SK-N-SH (cell line): ENCODE measurements at regions not wholly inside any gene's neighbourhood (a gene's known extent, or its start where the extent isn't known, plus 50 kb on each side); places are given as distances from the start of the nearest gene placed in this dataset.

Experiments used
- CTCF ChIA-PET: fragments of 300-600, 350-600 bp; formaldehyde crosslinking; extraction: SDS; loops from one replicate; lab custom pipeline; 2021; lab: Yijun Ruan, JAX
- POLR2A ChIA-PET: fragments of 350-600 bp; sonication (Branson Sonifier 250); formaldehyde crosslinking; extraction: SDS; loops from one replicate; lab custom pipeline; 2020; ENCODE audit warnings: antibody characterized with exemption, inconsistent platforms; lab: Yijun Ruan, JAX
- DNase-seq: peaks from one replicate; pipeline ENCODE4 v3.0.0; 2012
- H2AFZ ChIP-seq: fragments of 200-600 bp; sonication (generic); 2 replicates; pipeline ENCODE4 v1.8.1; 2016; ENCODE audit warnings: antibody characterized with exemption, mild to moderate bottlenecking, low read depth
- H3F3A ChIP-seq: fragments of 200-600 bp; sonication (generic); replicated peaks from 2 replicates; pipeline ENCODE3; 2016; ENCODE audit warnings: antibody characterized with exemption, mild to moderate bottlenecking; ENCODE audit not compliant: insufficient read depth
- H3K27ac ChIP-seq, 2 experiments: fragments of 200-500 bp in 1 of 2; fragments of 200-600 bp in 1 of 2; sonication (Bioruptor generic) in 1 of 2; sonication (generic), shearing (Covaris generic) in 1 of 2; 2 replicates each; pipeline versions ENCODE4 v1.5.1 to v1.6.1; 2014 to 2016; ENCODE audit warnings: low read depth in 2 of 2, inconsistent platforms in 1 of 2, low read length in 1 of 2, mild to moderate bottlenecking in 1 of 2, mixed read lengths in 1 of 2
- H3K27me3 ChIP-seq: fragments of 200-600 bp; sonication (generic), shearing (Covaris generic); 2 replicates; pipeline ENCODE4 v1.6.1; 2016; ENCODE audit warnings: mixed run types; ENCODE audit not compliant: insufficient read depth
- H3K36me3 ChIP-seq, 2 experiments: fragments of 200-500 bp in 1 of 2; fragments of 200-600 bp in 1 of 2; sonication (Bioruptor generic) in 1 of 2; sonication (generic) in 1 of 2; replicated peaks in 1 of 2; 2 replicates each; pipeline versions ENCODE3 to v1.5.1; 2014 to 2016; ENCODE audit warnings: low read length in 1 of 2, mild to moderate bottlenecking in 1 of 2; ENCODE audit not compliant: insufficient read depth in 2 of 2, control insufficient read depth in 1 of 2
- H3K4me1 ChIP-seq, 2 experiments: fragments of 200-500 bp in 1 of 2; fragments of 200-600 bp in 1 of 2; sonication (Bioruptor generic) in 1 of 2; sonication (generic), shearing (Covaris generic) in 1 of 2; 2 replicates each; pipeline versions ENCODE4 v1.5.1 to v1.6.1; 2014 to 2016; ENCODE audit warnings: low read depth in 1 of 2, low read length in 1 of 2, mixed run types in 1 of 2; ENCODE audit not compliant: insufficient read depth in 2 of 2, control insufficient read depth in 1 of 2
- H3K4me2 ChIP-seq: fragments of 200-600 bp; sonication (generic), shearing (Covaris generic); 2 replicates; pipeline ENCODE4 v1.6.1; 2017; ENCODE audit warnings: mixed run types
- H3K4me3 ChIP-seq, 2 experiments: fragments of 200-500 bp in 1 of 2; fragments of 200-600 bp in 1 of 2; sonication (Bioruptor generic) in 1 of 2; sonication (generic), shearing (Covaris generic) in 1 of 2; 2 replicates each; pipeline versions ENCODE4 v1.5.1 to v1.8.1; 2014 to 2016; ENCODE audit warnings: low read depth in 2 of 2, inconsistent platforms in 1 of 2, low read length in 1 of 2, mild to moderate bottlenecking in 1 of 2, mixed read lengths in 1 of 2, moderate library complexity in 1 of 2
- H3K79me2 ChIP-seq: fragments of 200-600 bp; sonication (generic); 2 replicates; pipeline ENCODE4 v1.8.1; 2017; ENCODE audit warnings: mild to moderate bottlenecking; ENCODE audit not compliant: insufficient read depth
- H3K9ac ChIP-seq: fragments of 200-600 bp; sonication (generic); 2 replicates; pipeline ENCODE4 v1.6.1; 2017; ENCODE audit warnings: mixed run types
- H3K9me2 ChIP-seq: fragments of 200-600 bp; sonication (generic); 2 replicates; pipeline ENCODE4 v1.6.1; 2017; ENCODE audit warnings: mixed run types
- H3K9me3 ChIP-seq: fragments of 200-600 bp; sonication (generic); 2 replicates; pipeline ENCODE4 v1.6.1; 2017; ENCODE audit warnings: mixed run types, mild to moderate bottlenecking, moderate library complexity
- H4K20me1 ChIP-seq: fragments of 200-600 bp; sonication (generic); 2 replicates; pipeline ENCODE4 v1.6.1; 2017; ENCODE audit warnings: mild to moderate bottlenecking, mixed run types; ENCODE audit not compliant: insufficient read depth
- CHD2 ChIP-seq: fragments of 150-350 bp; IDR thresholded peaks from 2 replicates; pipeline ENCODE4 v1.6.1; 2018; ENCODE audit warnings: low read length; ENCODE audit not compliant: partially characterized antibody
- EP300 ChIP-seq, 2 experiments: IDR thresholded peaks; 2 replicates each; pipeline versions ENCODE4 v1.4.0 to v1.6.1; 2012; ENCODE audit warnings: borderline replicate concordance in 1 of 2, low read depth in 1 of 2, low read length in 1 of 2
- EZH2phosphoT487 ChIP-seq: fragments of 200-600 bp; sonication (generic); IDR thresholded peaks from 2 replicates; pipeline ENCODE4 v1.6.1; 2017; ENCODE audit warnings: low read depth, mixed run types, mild to moderate bottlenecking, antibody characterized with exemption, moderate library complexity, borderline replicate concordance
- FOSL2 ChIP-seq: IDR thresholded peaks from 2 replicates; pipeline ENCODE4 v1.4.0; 2012; ENCODE audit warnings: low read depth, mild to moderate bottlenecking, moderate library complexity, borderline replicate concordance
- FOXJ3 ChIP-seq: sonication (generic); formaldehyde crosslinking; IDR thresholded peaks from 2 replicates; pipeline ENCODE4 v1.5.1; 2020; ENCODE audit warnings: mild to moderate bottlenecking, missing genetic modification reagents
- FOXM1 ChIP-seq: IDR thresholded peaks from 2 replicates; pipeline ENCODE4 v1.4.0; 2012; ENCODE audit warnings: low read depth, mild to moderate bottlenecking
- GABPA ChIP-seq: IDR thresholded peaks from 2 replicates; pipeline ENCODE4 v1.4.0; 2012; ENCODE audit warnings: low read depth, mild to moderate bottlenecking
- IRF3 ChIP-seq: fragments of 150-350 bp; IDR thresholded peaks from 2 replicates; pipeline ENCODE4 v1.6.1; 2016; ENCODE audit warnings: mild to moderate bottlenecking, low read depth, low read length
- MAX ChIP-seq: IDR thresholded peaks from 2 replicates; pipeline ENCODE4 v1.4.0; 2012; ENCODE audit warnings: low read depth
- PBX3 ChIP-seq: IDR thresholded peaks from 2 replicates; pipeline ENCODE4; 2012
- POLR2AphosphoS5 ChIP-seq: IDR thresholded peaks from 2 replicates; pipeline ENCODE4 v1.6.1; 2012; ENCODE audit warnings: low read depth, low read length
- RFX5 ChIP-seq: IDR thresholded peaks from 2 replicates; pipeline ENCODE4 v1.6.1; 2012; ENCODE audit warnings: mild to moderate bottlenecking, improper control_type of control experiment, low read length
- SIN3A ChIP-seq: IDR thresholded peaks from 2 replicates; pipeline ENCODE4 v1.6.1; 2012; ENCODE audit warnings: low read depth, mild to moderate bottlenecking, low read length, moderate library complexity, borderline replicate concordance
- TAF1 ChIP-seq: IDR thresholded peaks from 2 replicates; pipeline ENCODE4 v1.6.1; 2012; ENCODE audit warnings: low read depth, mild to moderate bottlenecking, low read length, moderate library complexity, borderline replicate concordance
- YY1 ChIP-seq: IDR thresholded peaks from 2 replicates; pipeline ENCODE4 v1.4.0; 2012; ENCODE audit warnings: low read depth, mild to moderate bottlenecking
- TF ChIP-seq, protein P1 (sequence below): IDR thresholded peaks from 2 replicates; pipeline ENCODE4 v1.4.0; 2012; ENCODE audit warnings: low read depth, borderline replicate concordance
- TF ChIP-seq, protein P2 (sequence below): fragments of 150-350 bp; IDR thresholded peaks from 2 replicates; pipeline ENCODE4 v1.6.1; 2017; ENCODE audit warnings: antibody characterized with exemption, low read length, low read depth, borderline replicate concordance
- TF ChIP-seq, protein P3 (sequence below): IDR thresholded peaks from 2 replicates; pipeline ENCODE4 v1.6.1; 2012; ENCODE audit warnings: mild to moderate bottlenecking, low read depth, low read length, moderate library complexity

DNA sequence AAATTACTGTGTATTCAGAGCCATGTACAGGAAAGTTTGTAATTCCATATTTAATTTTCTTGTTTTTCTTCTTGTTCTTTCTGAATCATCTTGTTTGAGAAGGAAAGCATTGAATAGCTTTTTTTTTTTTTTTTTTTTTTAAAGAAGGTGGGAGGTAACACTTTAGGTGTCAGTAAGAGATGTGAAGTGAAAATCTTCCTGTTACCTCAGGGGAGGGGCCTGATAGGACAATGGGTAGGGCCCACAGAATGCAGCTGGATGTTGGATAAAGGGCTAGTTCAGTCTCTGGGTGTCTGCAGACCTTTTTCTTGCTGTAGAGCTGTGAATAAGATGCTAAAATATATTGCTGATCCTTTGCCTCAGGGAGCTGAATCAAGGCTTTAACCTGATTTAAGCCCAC, 317.4 kb downstream of the MAN2A1 start:
- Histone ChIP-seq H3K4me1 (no peaks in the 10 kb centered on the region), H4K20me1 (no peaks in the 10 kb centered on the region), H3K27ac (no peak overlapping the region), H3K9ac (no peak overlapping the region), H3K4me3 (no peak overlapping the region), H3K9me3 (no peaks in the 10 kb centered on the region), H2AFZ (no peak overlapping the region), H3K36me3 (no peaks in the 10 kb centered on the region), H3F3A (no peaks in the 10 kb centered on the region), H3K4me2 (no peak overlapping the region), H3K9me2 (no peaks in the 10 kb centered on the region)
- DNase-seq: no peak
- TF ChIP-seq, protein P1, sequence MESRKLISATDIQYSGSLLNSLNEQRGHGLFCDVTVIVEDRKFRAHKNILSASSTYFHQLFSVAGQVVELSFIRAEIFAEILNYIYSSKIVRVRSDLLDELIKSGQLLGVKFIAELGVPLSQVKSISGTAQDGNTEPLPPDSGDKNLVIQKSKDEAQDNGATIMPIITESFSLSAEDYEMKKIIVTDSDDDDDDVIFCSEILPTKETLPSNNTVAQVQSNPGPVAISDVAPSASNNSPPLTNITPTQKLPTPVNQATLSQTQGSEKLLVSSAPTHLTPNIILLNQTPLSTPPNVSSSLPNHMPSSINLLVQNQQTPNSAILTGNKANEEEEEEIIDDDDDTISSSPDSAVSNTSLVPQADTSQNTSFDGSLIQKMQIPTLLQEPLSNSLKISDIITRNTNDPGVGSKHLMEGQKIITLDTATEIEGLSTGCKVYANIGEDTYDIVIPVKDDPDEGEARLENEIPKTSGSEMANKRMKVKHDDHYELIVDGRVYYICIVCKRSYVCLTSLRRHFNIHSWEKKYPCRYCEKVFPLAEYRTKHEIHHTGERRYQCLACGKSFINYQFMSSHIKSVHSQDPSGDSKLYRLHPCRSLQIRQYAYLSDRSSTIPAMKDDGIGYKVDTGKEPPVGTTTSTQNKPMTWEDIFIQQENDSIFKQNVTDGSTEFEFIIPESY: no peak
- no peak for TF ChIP-seq IRF3
- TF ChIP-seq GABPA: no peak
- TF ChIP-seq, protein P2, sequence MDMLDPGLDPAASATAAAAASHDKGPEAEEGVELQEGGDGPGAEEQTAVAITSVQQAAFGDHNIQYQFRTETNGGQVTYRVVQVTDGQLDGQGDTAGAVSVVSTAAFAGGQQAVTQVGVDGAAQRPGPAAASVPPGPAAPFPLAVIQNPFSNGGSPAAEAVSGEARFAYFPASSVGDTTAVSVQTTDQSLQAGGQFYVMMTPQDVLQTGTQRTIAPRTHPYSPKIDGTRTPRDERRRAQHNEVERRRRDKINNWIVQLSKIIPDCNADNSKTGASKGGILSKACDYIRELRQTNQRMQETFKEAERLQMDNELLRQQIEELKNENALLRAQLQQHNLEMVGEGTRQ: no peak
- TF ChIP-seq FOXJ3 (CRISPR knock-in tag): no peak
- TF ChIP-seq EP300 (IDR thresholded peaks at IDR 0.05; ENCODE audit: borderline replicate concordance in 1 of 2, low read depth in 1 of 2, low read length in 1 of 2): no peak
- no peak for TF ChIP-seq YY1
- no peak for TF ChIP-seq TAF1
- no peak for TF ChIP-seq FOXM1
- TF ChIP-seq PBX3: no peak
- no peak for TF ChIP-seq RFX5
- no peak for TF ChIP-seq MAX
- no peak for TF ChIP-seq SIN3A
- TF ChIP-seq, protein P3, sequence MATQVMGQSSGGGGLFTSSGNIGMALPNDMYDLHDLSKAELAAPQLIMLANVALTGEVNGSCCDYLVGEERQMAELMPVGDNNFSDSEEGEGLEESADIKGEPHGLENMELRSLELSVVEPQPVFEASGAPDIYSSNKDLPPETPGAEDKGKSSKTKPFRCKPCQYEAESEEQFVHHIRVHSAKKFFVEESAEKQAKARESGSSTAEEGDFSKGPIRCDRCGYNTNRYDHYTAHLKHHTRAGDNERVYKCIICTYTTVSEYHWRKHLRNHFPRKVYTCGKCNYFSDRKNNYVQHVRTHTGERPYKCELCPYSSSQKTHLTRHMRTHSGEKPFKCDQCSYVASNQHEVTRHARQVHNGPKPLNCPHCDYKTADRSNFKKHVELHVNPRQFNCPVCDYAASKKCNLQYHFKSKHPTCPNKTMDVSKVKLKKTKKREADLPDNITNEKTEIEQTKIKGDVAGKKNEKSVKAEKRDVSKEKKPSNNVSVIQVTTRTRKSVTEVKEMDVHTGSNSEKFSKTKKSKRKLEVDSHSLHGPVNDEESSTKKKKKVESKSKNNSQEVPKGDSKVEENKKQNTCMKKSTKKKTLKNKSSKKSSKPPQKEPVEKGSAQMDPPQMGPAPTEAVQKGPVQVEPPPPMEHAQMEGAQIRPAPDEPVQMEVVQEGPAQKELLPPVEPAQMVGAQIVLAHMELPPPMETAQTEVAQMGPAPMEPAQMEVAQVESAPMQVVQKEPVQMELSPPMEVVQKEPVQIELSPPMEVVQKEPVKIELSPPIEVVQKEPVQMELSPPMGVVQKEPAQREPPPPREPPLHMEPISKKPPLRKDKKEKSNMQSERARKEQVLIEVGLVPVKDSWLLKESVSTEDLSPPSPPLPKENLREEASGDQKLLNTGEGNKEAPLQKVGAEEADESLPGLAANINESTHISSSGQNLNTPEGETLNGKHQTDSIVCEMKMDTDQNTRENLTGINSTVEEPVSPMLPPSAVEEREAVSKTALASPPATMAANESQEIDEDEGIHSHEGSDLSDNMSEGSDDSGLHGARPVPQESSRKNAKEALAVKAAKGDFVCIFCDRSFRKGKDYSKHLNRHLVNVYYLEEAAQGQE: no peak
- no peak for TF ChIP-seq FOSL2
- TF ChIP-seq POLR2AphosphoS5: no peak
- TF ChIP-seq EZH2phosphoT487: no peak
- TF ChIP-seq CHD2: no peak
- TF ChIP-seq, all 33 proteins: peak for 0
- Histone ChIP-seq H3K79me2 (no peaks in the 10 kb centered on the region), H3K27me3 (no peaks in the 10 kb centered on the region)
- POLR2A ChIA-PET: no interaction called here
- CTCF ChIA-PET: no interaction called here
